ENCODE measurements at regions not wholly inside any gene's neighbourhood (a gene's known extent, or its start where the extent isn't known, plus 50 kb on each side); places are given as distances from the start of the nearest gene placed in this dataset.

DNA sequence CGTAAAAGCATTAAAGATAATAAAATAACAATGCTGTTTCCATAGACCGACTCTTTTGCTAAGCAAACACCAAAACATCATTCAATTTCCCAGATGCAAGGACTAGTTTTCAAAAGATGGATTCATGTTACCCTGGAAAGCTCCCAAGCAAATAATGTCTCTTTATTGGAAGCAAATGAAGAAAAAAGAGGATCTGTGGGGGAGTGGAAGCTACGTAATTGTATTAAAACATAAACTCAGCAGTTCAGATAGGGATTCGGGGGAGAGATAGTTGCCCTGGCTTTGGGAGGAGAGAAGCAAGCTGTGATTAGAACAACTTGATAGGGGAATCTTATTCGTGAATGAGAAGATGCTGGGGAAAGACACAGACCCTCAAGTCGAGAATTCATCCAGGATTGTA, 491.0 kb upstream of the CLINT1 start:
- DNase-seq = no peak

DNA sequence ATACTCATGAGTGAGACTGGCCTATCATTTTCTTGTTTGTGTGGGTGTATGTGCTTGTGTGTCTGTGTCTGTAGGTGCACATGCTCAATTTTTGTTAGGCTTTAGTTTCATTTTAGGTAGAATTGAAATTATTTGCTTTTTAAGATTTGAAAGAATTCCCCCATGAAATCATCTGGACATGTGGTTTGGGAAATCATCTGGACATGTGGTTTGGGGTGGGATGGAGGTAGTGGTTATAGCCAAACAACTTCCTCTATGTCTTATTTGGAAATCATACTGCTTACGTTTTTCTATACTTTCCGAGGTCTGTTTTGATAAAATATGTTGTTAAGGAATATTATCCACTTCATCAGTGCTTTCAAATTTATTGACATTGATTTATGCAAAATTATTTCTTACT, 485.4 kb upstream of the CLINT1 start:
- no peak for DNase-seq

DNA sequence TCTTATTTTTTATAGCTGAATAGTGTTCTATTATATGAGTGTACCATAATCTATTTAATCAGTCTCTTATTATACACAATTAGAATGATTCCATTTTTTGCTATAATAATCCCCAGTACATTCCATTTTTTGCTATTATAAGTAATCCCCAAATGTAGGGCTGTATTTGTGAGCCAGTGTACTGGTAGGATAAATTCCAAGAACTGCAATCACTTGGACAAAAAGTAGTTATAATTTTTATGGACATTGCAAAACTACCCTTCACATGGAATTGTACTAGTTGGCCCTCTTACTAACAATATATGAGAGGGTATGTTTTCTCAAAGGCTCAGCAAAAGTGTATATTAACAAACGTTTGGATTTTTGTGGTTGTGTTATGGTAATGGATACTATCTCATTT, 481.7 kb upstream of the CLINT1 start:
- no peak for DNase-seq

DNA sequence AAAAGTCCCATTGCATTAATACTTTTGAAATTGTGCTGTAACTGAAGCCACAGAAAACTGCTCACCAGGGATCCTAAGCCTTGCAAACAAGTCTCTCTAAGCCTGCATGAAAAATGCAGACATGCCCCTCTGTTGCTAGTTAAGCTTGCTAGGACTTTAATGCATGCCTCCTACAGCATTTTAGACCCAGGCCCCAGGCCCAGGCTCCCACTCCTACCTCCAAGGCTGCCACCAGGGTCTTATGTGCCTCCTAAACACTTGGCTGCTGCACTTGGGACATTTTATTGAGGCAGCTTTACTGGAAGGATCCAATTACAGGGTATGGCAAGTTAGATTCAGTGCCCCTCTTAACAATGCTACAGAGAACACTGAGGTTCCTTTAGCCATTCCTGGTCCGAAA, 467.3 kb upstream of the CLINT1 start:
- DNase-seq = no peak

DNA sequence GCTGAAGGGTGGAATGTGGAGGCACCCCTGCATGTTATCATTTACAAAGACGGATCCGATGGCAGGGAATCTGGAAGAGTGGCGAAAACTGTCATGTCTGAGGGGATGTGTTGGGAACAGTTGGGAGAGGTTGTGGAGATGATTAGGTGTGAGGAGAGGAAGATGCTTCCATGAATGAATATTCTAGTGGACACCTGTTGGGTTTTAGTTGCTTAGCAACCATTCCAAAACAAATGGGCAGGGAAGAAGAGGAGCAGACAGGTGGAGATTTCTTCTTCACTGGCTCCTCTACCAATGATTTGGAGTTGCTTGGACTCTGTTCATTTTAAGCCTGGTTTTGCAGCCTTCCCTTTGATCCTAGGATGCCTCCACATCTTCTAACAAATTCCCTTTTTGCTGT, 465.3 kb upstream of the CLINT1 start:
- DNase-seq = no peak

DNA sequence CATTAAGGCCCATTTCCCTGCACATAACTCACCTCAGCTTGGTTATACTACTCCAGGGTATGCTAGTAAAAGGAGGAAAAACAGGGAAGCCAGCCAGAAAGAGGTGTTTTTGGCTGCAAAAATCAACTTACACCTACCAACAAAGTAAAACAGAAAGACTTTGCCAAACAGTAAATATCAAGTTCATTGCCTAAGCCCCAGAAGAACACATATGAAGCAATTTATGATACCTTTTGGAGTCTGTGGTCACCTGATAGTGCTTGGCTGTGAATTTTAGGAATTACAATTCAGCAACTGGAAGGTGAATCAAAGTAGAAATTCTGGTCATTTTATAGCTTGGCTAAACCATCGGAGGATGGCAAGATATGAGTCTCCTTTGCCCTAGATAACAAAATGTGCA, 463.7 kb upstream of the CLINT1 start:
- DNase-seq = no peak

DNA sequence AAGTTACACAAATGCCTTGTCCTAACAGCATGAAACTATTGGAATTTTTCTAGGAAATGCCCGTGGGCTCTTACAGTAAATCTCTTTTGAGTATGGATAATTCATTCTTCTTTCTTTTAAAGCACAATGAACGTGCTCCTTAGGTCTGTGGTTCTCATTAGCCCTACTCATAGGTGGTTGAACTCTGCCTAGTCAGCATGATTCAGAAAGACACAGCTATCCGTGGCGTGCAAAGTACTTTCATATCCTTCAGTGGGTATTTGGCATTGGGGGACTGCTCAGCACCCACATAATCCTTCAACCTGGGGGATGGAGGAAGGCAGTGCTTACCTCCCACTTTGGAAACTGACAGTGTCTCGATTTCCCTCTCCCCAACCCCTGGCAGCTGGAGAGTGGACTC, 462.0 kb upstream of the CLINT1 start:
- DNase-seq = no peak

DNA sequence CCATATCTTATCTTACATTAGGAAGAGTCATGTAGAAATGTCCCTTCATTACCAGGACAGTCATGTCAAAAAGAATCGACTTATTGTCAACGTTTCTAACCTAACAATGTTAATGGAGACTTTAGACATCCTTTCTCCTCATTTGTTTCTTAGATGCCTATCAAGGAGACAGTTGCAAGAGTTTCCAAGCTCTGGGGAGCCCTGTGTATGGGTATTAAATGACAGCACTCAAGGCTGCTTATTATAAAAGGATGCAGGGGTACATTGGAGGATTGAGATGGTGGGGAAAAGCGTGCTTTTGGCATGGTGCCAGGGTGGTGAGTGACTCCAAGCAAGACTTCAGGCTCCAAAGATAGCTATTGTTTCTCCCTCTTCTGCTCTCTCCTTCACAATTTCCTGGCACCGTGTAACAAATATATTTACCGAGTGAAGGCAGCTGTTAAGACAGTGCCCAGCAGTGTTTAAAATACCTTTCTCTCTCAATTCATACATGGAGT, 461.3 kb upstream of the CLINT1 start:
- DNase-seq = no peak

DNA sequence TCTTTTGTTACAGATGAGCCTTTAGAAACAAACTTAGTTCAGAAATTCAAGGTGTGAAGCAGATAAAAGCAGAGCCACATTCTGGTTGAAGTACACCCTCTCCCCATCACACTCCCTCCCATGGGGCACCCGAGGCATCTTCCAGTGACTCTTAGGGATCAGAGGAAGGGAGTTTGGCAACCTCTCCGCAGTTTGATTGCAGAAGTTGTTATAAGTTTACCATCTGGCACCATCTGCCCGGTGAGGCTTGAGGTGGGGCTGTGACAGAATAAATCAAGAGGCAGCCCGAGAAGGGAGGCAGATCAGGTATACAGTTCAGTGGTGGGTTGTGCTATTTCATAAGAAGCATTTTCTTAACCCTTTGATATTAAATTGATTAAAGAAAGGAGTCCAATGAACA, 458.6 kb upstream of the CLINT1 start:
- DNase-seq = no peak

DNA sequence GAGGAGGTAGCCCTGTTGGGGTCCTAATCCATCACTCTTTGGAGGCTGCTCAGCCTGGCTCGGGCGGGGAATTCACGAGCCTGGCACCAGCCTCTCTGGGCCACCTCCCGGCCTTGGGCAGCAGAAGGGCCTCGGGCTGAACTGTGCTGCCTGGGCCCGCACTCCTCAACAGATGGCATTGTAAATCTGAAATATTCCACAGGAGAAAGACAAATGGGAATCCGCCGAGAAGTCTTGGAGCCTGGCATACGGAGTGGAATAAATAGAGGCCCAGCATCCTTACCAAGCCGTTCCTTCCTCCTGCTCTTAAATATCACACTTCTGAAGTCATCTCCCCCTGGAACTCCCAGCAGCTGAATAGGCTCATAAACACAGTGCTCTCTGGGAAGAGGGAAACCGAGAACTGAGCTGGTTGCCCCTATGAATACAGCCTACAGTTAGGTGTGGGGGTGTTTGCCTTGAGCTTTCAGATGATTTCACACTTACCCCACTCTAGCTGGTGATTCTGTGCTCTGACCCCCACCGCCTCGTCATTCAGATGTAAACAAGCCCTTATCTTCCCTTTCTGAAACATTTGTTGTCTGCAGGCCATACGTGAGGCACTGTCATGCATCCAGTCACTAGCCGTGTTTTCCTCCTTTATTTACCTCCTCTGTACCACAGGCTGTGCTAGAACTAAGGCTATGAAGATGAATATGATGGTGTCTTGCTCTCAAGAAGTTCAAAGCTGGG, 455.0 kb upstream of the CLINT1 start:
- DNase-seq = no peak

DNA sequence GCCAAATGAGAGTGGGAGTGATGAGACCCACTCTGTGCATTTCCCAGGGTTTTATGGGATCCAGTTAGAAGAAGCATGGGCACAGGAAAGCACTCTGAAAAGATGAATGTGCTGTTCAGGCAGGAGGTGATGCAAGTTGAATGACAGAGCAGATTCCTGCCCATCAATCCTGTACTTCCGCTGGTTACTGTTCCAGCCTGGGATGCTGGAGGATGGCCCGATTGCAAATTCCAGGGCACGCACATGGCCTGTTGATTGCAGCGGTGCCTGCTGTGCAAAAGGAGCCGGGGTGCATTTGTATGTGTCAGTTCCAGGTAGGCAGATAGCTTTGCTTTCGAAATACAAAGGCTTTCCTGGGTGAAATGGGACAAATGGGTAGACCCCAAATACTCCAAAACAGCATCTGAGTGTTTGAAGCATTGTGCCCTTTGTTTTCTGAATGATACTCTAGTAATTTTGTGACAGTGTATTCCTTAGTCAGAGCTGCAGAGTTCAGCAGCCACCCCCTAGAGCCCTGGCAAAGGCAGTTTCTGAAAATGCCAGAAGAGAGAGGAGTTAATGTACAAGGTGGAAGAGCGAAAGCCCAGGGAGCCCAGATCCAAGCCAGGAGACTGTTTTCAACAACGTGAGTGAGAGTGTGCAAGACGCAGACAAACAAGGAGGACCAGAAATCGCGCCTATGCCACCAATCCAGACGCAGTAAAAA, 454.2 kb upstream of the CLINT1 start:
- no peak for DNase-seq

DNA sequence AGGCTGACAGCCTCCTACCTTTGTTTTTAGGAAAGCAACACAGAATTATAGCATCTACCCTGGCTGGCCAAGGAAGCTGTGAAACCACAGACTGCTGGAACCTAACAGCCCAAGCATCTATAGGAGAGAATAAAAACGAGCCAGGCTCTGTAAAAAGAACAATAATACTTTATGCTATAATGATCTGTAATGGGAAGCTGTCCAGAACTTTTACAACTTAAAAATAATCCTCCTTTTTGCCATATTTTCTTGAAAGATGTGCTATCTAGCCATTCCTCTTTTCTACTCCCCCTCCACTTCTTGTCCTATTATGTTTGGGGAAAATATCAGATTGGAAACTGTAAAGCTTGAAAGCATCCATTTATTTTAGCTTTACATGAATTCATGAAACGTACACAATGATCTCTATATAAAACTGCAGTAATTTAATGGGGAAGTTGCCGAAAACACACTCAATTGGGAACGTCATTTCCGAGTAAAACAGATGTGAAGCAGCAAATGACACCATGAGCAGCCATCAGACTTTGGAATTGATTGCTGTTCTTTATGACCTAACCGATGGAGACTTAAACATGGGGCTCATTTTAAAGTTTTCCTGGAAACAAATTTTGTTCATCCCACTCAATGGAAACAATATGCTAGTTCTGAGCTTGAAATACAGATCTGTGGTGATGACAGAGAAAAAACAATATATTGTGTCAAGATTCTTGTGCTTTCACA, 450.3 kb upstream of the CLINT1 start:
- no peak for DNase-seq

DNA sequence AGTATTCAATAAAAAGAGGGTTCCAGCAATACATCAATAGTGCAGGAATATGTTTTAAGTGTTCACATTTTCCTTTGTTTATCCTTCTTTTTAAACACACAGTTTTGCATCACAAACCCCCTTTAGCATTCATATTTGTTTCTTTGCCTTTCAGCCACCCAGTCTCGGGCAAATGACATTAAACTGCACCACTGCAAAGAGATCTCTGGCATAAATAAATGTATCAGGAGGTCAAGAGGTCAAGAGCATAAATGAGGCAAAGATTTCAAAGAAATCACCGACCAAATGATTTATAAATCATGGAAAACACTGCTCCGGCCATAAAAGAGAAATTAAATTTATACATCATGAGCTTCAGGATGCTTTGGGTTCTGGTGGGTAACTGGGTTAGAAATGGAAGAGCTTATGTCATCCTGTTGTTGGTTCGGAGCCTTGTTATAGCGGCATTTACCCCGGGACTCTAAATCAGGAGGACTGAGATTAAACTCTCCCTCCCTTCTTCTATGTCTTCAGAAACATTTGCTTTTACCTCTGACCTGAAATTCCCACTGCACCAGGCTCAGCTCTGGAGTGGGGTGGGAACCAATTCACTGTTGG, 449.6 kb upstream of the CLINT1 start:
- DNase-seq = no peak

DNA sequence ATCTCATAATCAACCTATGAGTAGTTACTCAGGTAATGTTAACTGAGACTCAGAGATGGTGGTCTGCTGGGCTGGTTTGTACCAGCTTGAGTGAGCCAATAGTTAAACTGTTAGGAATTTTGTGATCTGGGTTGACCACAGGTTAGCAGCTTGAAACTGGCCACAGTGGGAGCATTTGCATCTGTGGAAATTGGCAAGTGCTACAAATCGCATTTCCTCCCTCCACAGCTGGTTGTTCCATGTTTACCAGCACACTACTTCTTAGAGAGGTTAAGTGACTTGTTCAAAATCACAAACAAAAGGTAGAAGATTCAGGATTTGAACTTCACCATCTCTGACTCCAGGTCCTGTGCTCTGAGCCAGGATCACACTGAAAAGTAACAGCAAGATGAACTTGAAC, 446.9 kb upstream of the CLINT1 start:
- DNase-seq = no peak

DNA sequence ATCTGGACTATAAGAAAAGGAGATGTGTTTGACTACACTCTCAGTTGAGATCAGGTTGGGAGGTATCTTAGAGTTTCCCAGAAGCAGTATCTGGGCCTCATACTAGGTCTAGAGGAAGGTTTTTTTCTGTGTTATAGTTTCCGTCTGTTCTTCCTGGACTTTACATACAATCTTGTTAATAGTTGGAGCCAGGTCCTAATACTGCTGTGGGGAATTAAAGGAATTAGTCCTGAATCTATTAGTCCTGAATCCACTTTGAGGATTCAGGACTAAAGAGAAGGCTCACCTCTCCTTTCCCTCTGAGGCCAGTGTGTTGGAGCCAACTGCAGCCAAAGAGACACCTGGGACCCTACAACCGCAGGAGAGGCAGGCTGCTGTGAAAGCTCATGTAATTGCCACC, 445.7 kb upstream of the CLINT1 start:
- DNase-seq = no peak

DNA sequence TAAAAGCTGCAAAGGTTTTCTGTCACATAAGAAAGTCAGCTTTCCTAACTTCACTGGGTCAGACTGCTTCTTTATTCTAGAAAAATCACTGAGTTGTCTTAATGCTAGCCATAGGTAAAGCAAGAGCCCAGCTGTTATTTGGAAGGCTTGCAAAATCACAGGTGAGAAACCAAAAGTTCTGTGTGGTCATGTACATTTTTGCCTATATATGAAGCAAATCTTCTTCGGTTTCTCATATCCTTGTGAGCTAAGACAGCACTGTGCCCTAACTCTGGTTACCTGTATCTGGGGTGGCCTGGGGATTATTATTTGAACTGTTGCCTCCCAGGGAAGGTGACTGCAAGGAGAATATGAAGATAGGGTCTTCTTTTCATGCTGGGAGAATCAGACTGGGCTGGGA, 444.9 kb upstream of the CLINT1 start:
- DNase-seq = no peak

DNA sequence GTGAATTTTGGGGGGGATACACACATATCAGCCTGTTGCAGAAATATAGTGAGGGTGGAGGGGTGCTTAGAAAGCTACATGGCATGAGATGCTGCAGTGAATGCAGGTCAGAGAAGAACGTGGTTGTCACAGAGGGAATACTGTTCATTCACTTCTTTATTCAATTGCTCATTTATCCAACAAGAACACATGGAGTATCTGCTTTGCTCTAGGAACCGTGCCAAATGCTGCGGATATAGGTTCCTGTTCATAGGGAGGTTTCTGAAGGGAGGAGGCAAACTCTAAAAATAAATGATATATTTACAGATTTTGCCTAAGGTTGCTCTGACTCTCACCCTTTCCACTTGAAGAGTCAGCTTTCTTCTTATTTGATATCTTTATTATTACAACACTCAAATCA, 444.3 kb upstream of the CLINT1 start:
- no peak for DNase-seq

DNA sequence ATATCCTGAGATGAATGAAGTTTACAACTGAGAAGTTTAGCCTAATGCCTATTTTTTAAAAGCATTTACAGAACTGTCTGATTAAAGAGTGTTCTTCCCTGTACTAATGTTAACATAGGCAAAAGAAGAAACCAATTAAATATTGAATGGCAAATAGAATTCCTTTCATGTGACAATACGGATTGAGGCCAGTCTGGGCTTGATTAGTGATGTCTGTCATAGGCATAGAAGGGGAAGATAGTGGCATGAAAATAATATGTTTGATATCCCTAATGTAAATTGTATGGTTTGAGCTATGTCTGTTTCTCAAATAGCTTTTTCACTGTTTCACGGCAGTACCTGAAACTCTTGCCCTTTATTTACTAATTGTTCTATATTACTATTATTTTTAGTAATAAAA, 443.1 kb upstream of the CLINT1 start:
- no peak for DNase-seq

DNA sequence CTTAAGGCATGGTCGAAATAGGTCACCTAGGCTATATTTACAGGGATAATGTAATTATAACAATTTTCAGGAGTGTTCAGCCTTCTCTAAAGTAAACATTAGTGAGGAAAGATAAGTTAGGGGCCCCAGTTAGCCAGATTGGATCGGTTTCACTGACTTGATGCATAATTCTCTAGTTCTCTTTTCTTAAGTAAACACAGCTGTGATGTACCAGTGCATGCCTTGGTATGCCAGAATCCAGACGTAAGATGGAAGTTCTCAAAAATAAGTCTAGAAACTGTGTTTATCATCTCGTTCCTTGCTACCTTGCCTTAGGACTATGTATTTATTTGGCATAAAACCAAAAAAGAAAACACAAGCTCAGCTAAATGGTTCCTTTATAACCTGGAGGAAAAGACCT, 442.2 kb upstream of the CLINT1 start:
- DNase-seq = no peak

DNA sequence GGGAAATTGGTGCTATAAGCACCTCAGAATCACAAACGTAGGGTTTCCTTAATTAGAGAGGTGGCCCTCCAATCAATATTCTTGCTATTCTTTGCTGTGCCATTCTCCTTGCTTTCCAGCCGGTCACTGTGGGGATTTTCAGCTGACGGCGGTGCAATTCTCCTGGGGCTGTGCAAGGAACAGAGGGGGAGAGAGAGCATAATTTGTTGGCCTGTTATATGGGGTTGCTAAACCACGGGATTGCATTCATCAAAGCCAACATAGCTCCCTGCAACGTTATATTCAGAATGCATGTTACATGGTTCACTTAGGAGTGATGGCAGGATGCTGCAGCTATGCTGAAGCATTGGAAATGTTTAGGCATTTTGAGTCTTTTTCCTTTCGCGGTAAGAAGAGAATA, 441.3 kb upstream of the CLINT1 start:
- DNase-seq = no peak

DNA sequence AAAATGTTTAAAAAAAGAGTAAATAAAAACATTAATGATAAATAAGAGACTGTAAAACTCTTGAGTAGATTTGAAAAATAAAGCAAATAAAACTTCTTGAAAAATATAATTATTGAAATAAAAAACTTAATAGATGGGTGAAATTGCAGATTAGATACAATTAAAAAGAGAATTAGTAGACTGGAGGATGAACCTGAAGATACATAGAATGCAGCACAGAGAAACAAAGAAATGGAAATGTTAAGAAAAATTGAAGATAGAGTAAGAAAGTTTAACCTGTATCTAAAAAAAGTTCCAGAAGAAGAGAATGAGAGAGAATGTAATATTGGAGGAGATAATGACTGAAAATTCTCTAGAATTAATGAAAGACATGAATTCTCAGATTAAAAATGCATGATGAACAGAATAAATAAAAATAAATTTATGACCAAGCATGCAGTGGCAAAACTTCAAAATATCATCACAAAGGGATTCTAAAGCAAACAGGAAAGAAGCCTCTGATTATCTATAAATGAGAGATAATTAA, 438.1 kb upstream of the CLINT1 start:
- no peak for DNase-seq

DNA sequence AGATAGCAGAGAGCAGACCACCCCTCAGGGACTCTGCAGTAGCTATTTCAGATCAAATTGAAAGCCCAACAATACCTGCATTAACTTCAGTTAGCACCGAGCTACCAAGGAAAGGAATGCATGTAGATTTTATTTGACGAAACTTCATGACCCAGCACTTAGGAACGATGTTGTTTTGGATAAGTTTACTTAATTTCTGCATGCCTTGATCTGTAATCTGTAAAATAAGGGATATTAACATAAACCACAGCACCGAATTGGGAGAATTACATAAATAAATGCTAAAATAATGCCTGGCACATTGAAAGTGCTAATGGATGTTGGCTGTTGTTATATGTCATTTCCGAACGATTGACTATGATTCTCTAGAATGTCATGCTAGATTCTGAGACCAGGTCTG, 435.8 kb upstream of the CLINT1 start:
- no peak for DNase-seq

DNA sequence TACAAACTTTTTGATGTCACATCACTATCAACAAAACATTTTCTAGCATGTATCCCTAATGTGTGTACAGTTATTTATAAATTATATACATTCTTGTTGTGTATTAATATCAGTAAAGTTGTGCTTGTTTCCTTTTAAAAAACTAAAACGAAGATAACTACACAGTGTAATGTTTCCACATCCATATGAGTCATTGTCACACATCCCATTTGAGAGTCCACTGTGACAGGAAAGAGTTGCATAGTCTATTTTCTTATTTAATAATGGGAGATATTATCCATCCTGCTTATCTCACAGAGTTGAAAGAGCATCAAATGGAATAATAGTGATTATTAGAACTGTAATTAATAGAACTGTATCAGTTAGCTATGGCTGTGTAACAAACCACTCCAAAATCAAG, 434.0 kb upstream of the CLINT1 start:
- no peak for DNase-seq

DNA sequence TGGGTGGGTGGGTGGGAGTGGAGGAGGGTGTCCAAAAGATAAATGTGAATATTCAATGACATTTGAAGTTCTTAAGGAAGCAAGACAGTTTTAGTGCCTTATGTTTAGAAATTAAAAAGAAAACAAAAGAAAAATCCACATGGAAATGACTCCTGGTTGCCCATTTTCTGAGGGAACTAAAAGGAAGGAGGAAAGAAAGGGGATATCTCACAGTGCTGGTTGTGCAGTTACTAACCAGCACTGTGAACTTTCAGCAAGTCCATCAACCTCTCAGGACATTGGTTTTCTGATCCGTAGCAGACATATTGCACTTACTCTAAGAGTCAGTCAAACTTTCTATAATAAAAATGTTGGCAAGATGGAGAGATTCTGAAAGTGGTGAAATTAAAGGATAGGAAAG, 431.0 kb upstream of the CLINT1 start:
- DNase-seq = no peak

All from 8988T (cell line).